Gastroesophageal sphincter (tissue), 4 donors: ENCODE measurements at regions not wholly inside any gene's neighbourhood (a gene's known extent, or its start where the extent isn't known, plus 50 kb on each side); places are given as distances from the start of the nearest gene placed in this dataset.

Experiments
- ATAC-seq: fragments of 150-250 bp; one replicate; pipeline ENCODE4 v1.9.1; 2016; ENCODE audit warnings: mild to moderate bottlenecking, moderate library complexity
- H3K27ac ChIP-seq, 4 donors: fragments of 200-600 bp; sonication (generic) in 3 of 4; 1 replicate in 3 of 4; 2 replicates in 1 of 4; pipeline ENCODE4 v1.5.1; 2016 to 2019
- H3K27me3 ChIP-seq: fragments of 200-600 bp; sonication (generic); one replicate; pipeline ENCODE4 v1.5.1; 2019
- H3K36me3 ChIP-seq, 2 donors: fragments of 200-600 bp; sonication (generic); one replicate each; pipeline ENCODE4 v1.5.1; 2019; ENCODE audit warnings: control low read depth in 1 of 2
- H3K4me1 ChIP-seq, 3 donors: fragments of 200-600 bp; sonication (generic); 1 replicate in 2 of 3; 2 replicates in 1 of 3; pipeline ENCODE4 v1.5.1; 2016 to 2019; ENCODE audit warnings: control low read depth in 2 of 3
- H3K4me3 ChIP-seq, 2 donors: fragments of 200-600 bp; sonication (generic); one replicate each; pipeline ENCODE4 v1.5.1; 2019; ENCODE audit warnings: mild to moderate bottlenecking in 1 of 2, moderate library complexity in 1 of 2
- H3K9me3 ChIP-seq, 3 donors: fragments of 200-600 bp; sonication (generic); one replicate each; pipeline ENCODE4 v1.5.1; 2017 to 2019; ENCODE audit warnings: control low read depth in 2 of 3
- EP300 ChIP-seq: sonication (generic); formaldehyde crosslinking; IDR thresholded peaks from one replicate; pipeline ENCODE4 v1.6.1; 2017; ENCODE audit warnings: antibody characterized with exemption, mild to moderate bottlenecking
- POLR2A ChIP-seq, 2 donors: fragments of 450-650 bp; IDR thresholded peaks; one replicate each; pipeline ENCODE4 v1.6.1; 2017; ENCODE audit warnings: antibody characterized with exemption in 2 of 2, mild to moderate bottlenecking in 2 of 2, moderate library complexity in 1 of 2
- POLR2AphosphoS5 ChIP-seq: sonication (generic); formaldehyde crosslinking; IDR thresholded peaks from one replicate; pipeline ENCODE4 v1.6.1; 2017; ENCODE audit warnings: antibody characterized with exemption
- WGBS, 2 donors: methylation state at CpG; one replicate each; pipeline ENCODE4 v1.1.5; 2018; ENCODE audit warnings: low coverage in 1 of 2; 5-methylcytosine and 5-hydroxymethylcytosine counted together
- TF ChIP-seq, protein P1 (sequence below), 4 experiments: fragments of 200-600 bp in 2 of 4; fragments of 450-650 bp in 2 of 4; sonication (generic) in 1 of 4; IDR thresholded peaks; one replicate each; pipeline ENCODE4 v1.5.1; 2017 to 2019; ENCODE audit warnings: antibody characterized with exemption in 4 of 4, mild to moderate bottlenecking in 2 of 4, moderate library complexity in 2 of 4

DNA sequence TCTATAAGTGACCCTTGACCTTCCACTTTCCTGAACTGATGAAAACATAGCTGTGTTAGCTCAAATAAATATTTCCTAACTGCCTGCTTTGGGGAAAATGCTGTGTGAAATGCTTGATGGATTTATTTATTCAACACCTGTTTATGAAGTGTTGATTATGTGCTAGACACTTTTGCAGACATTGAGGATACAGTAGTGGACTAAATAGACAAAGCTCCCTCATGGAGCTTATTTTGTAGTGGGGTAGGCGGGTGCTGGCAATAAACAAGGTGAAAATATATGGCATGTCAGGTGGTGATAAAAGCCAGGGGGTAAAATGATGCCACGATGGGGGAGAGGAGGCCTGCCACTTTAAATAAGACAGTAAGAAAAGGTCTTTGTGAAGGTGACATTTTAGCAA, 50.2 kb upstream of the TLR3 start:
- no peak for ATAC-seq
- WGBS, 2 donors: 58 to 93% methylated on average over 2 of the region's 2 CpGs
- peaks cover 0 to 13% (median 2%) of the 10 kb centered on the region in 3 donors for H3K4me1 ChIP-seq
- H3K27me3 ChIP-seq: no peaks in the 10 kb centered on the region
- no peak overlapping the region for H3K4me3 ChIP-seq
- H3K9me3 ChIP-seq: peaks cover 0 to 6% (median 0%) of the 10 kb centered on the region in 3 donors
- no peak overlapping the region for H3K27ac ChIP-seq
- TF ChIP-seq POLR2AphosphoS5: no peak
- TF ChIP-seq EP300: no peak
- TF ChIP-seq POLR2A (IDR thresholded peaks at IDR 0.05): no peak
- TF ChIP-seq, protein P1, sequence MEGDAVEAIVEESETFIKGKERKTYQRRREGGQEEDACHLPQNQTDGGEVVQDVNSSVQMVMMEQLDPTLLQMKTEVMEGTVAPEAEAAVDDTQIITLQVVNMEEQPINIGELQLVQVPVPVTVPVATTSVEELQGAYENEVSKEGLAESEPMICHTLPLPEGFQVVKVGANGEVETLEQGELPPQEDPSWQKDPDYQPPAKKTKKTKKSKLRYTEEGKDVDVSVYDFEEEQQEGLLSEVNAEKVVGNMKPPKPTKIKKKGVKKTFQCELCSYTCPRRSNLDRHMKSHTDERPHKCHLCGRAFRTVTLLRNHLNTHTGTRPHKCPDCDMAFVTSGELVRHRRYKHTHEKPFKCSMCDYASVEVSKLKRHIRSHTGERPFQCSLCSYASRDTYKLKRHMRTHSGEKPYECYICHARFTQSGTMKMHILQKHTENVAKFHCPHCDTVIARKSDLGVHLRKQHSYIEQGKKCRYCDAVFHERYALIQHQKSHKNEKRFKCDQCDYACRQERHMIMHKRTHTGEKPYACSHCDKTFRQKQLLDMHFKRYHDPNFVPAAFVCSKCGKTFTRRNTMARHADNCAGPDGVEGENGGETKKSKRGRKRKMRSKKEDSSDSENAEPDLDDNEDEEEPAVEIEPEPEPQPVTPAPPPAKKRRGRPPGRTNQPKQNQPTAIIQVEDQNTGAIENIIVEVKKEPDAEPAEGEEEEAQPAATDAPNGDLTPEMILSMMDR (IDR thresholded peaks at IDR 0.05): no peak
- no peaks in the 10 kb centered on the region for H3K36me3 ChIP-seq
